Calu3 (cell line): ENCODE measurements at regions not wholly inside any gene's neighbourhood (a gene's known extent, or its start where the extent isn't known, plus 50 kb on each side); places are given as distances from the start of the nearest gene placed in this dataset.

Source experiments
- BruUV-seq: library from RNA; stranded (reverse); fragments of 400-500 nt; replicated peaks from 2 replicates; lab custom pipeline; 2021; lab: Mats Ljungman, UMichigan
- CTCF ChIA-PET: fragments of 300-600 bp; sonication (Branson Sonifier 250); formaldehyde crosslinking; loops from one replicate; lab custom pipeline; 2022; ENCODE audit warnings: antibody characterized with exemption; lab: Charles Lee
- DNase-seq: peaks from one replicate; pipeline ENCODE4 v3.0.0; 2022
- H3K27ac Mint-ChIP-seq: one replicate; pipeline ENCODE4 v1.8.0; 2022; ENCODE audit warnings: mixed read lengths; ENCODE audit not compliant: unreplicated experiment
- H3K27me3 Mint-ChIP-seq: one replicate; pipeline ENCODE4 v1.8.0; 2022; ENCODE audit warnings: mixed read lengths; ENCODE audit not compliant: unreplicated experiment
- H3K36me3 Mint-ChIP-seq: one replicate; pipeline ENCODE4 v1.8.0; 2022; ENCODE audit warnings: mild to moderate bottlenecking, moderate library complexity, mixed read lengths; ENCODE audit not compliant: insufficient read depth, unreplicated experiment
- H3K4me1 Mint-ChIP-seq: one replicate; pipeline ENCODE4 v1.8.0; 2022; ENCODE audit warnings: mild to moderate bottlenecking, low read depth, mixed read lengths; ENCODE audit not compliant: unreplicated experiment
- H3K4me3 Mint-ChIP-seq: one replicate; pipeline ENCODE4 v1.8.0; 2022; ENCODE audit warnings: mild to moderate bottlenecking, low read depth, moderate library complexity, mixed read lengths; ENCODE audit not compliant: unreplicated experiment
- H3K9me3 Mint-ChIP-seq: one replicate; pipeline ENCODE4 v1.8.0; 2022; ENCODE audit warnings: low read depth, mixed read lengths; ENCODE audit not compliant: unreplicated experiment
- CTCF ChIP-seq: fragments of 200-600 bp; IDR thresholded peaks from one replicate; pipeline ENCODE4 v1.8.0; 2022; ENCODE audit warnings: antibody characterized with exemption; ENCODE audit not compliant: unreplicated experiment
- intact Hi-C: fragments of 100-400 bp; cut with micrococcal nuclease; formaldehyde crosslinking; loops from one replicate; pipeline ENCODE4 v1.10.0; 2022; ENCODE audit not compliant: unreplicated experiment

- Mint-ChIP-seq H3K36me3 (no peaks in the 10 kb centered on the region), H3K27ac (no peak overlapping the region), H3K9me3 (no peaks in the 10 kb centered on the region), H3K27me3 (no peaks in the 10 kb centered on the region), H3K4me1 (no peaks in the 10 kb centered on the region), H3K4me3 (no peak overlapping the region)
- intact Hi-C loops, result no loop called here
- no peak for TF ChIP-seq CTCF
- BruUV-seq, result no TSS peak
- CTCF ChIA-PET, result no interaction called here
- DNase-seq, result no peak
Measured at GRCh38 chr10:83952314-83952713, 187.0 kb upstream of the GHITM start.

- Mint-ChIP-seq H3K27me3 (peaks cover 8% of the 10 kb centered on the region), H3K9me3 (no peaks in the 10 kb centered on the region), H3K27ac (no peak overlapping the region), H3K36me3 (no peaks in the 10 kb centered on the region), H3K4me3 (no peak overlapping the region), H3K4me1 (no peaks in the 10 kb centered on the region)
- no peak for TF ChIP-seq CTCF
- CTCF ChIA-PET, result no interaction called here
- no peak for DNase-seq
- intact Hi-C loops, result no loop called here
- no TSS peak for BruUV-seq
Measured at GRCh38 chr10:83953589-83953988, 185.7 kb upstream of the GHITM start.

GRCh38 chr10:83954193-83954799 lies 185.0 kb upstream of the GHITM start:
- Mint-ChIP-seq H3K4me1 (no peaks in the 10 kb centered on the region), H3K9me3 (no peaks in the 10 kb centered on the region), H3K27me3 (peaks cover 11% of the 10 kb centered on the region), H3K36me3 (no peaks in the 10 kb centered on the region), H3K4me3 (no peak overlapping the region), H3K27ac (no peak overlapping the region)
- DNase-seq, result no peak
- TF ChIP-seq CTCF, result no peak
- intact Hi-C loops, result no loop called here
- BruUV-seq, result no TSS peak
- CTCF ChIA-PET, result no interaction called here

- H3K4me3 Mint-ChIP-seq, result no peak overlapping the region
- H3K27me3 Mint-ChIP-seq, result peaks cover 11% of the 10 kb centered on the region
- H3K9me3 Mint-ChIP-seq, result no peaks in the 10 kb centered on the region
- CTCF ChIA-PET, result no interaction called here
- H3K4me1 Mint-ChIP-seq, result no peaks in the 10 kb centered on the region
- H3K27ac Mint-ChIP-seq, result no peak overlapping the region
- no TSS peak for BruUV-seq
- no peak for DNase-seq
- H3K36me3 Mint-ChIP-seq, result no peaks in the 10 kb centered on the region
- TF ChIP-seq CTCF, result no peak
- intact Hi-C loops, result no loop called here
Measured at GRCh38 chr10:83955406-83955805, 183.9 kb upstream of the GHITM start.
